GOT3 (cell line): ENCODE measurements at regions not wholly inside any gene's neighbourhood (a gene's known extent, or its start where the extent isn't known, plus 50 kb on each side); places are given as distances from the start of the nearest gene placed in this dataset.

ENCODE experiments used
- DNase-seq: peaks from one replicate; lab custom pipeline; 2025; ENCODE audit warnings: mixed read lengths; lab: John Stamatoyannopoulos, UW

GRCh38 chr3:10583798-10584708, 78.7 kb upstream of the ATP2B2 start:
- DNase-seq, result no peak

GRCh38 chr3:10585945-10586344, 80.6 kb upstream of the ATP2B2 start:
- DNase-seq, result no peak

GRCh38 chr3:10594915-10595314, 89.5 kb upstream of the ATP2B2 start:
- DNase-seq, result peak; percentile 35

- DNase-seq, result no peak
These were observed 91.5 kb upstream of the ATP2B2 start for GRCh38 chr3:10596746-10597448.

GRCh38 chr3:10597733-10598132, 92.3 kb upstream of the ATP2B2 start:
- DNase-seq, result no peak

GRCh38 chr3:10599017-10599416, 93.6 kb upstream of the ATP2B2 start:
- DNase-seq, result no peak

GRCh38 chr3:10599444-10599843, 94.1 kb upstream of the ATP2B2 start:
- no peak for DNase-seq

- no peak for DNase-seq
These were observed 94.9 kb upstream of the ATP2B2 start for GRCh38 chr3:10600296-10600714.

GRCh38 chr3:10600726-10601125, 95.3 kb upstream of the ATP2B2 start:
- DNase-seq, result no peak

GRCh38 chr3:10601151-10601856, 95.9 kb upstream of the ATP2B2 start:
- DNase-seq, result peak; percentile 17

- DNase-seq, result no peak
These were observed 96.5 kb upstream of the ATP2B2 start for GRCh38 chr3:10601857-10602230.

- DNase-seq, result no peak
These were observed 96.9 kb upstream of the ATP2B2 start for GRCh38 chr3:10602271-10602670.

- no peak for DNase-seq
These were observed 97.7 kb upstream of the ATP2B2 start for GRCh38 chr3:10602769-10603768.

- DNase-seq, result no peak
These were observed 103.7 kb upstream of the ATP2B2 start for GRCh38 chr3:10609134-10609533.

- no peak for DNase-seq
These were observed 108.8 kb upstream of the ATP2B2 start for GRCh38 chr3:10614168-10614567.

- DNase-seq, result no peak
These were observed 110.3 kb upstream of the ATP2B2 start for GRCh38 chr3:10615715-10616114.

- DNase-seq, result no peak
These were observed 110.9 kb upstream of the ATP2B2 start for GRCh38 chr3:10616321-10616720.

- DNase-seq, result no peak
These were observed 114.8 kb upstream of the ATP2B2 start for GRCh38 chr3:10619989-10620832.

GRCh38 chr3:10620833-10621082, 115.4 kb upstream of the ATP2B2 start:
- no peak for DNase-seq

GRCh38 chr3:10623578-10624275, 118.3 kb upstream of the ATP2B2 start:
- DNase-seq, result no peak
